Right forelimb (tissue), 1 donor: ENCODE measurements at regions not wholly inside any gene's neighbourhood (a gene's known extent, or its start where the extent isn't known, plus 50 kb on each side); places are given as distances from the start of the nearest gene placed in this dataset.

Source experiments
- DNase-seq: peaks from one replicate; pipeline ENCODE4 v3.0.0-alpha.2; 2018

- no peak for DNase-seq
Observed at GRCh38 chr2:23073671-23074070, 311.3 kb upstream of the KLHL29 start.

DNA sequence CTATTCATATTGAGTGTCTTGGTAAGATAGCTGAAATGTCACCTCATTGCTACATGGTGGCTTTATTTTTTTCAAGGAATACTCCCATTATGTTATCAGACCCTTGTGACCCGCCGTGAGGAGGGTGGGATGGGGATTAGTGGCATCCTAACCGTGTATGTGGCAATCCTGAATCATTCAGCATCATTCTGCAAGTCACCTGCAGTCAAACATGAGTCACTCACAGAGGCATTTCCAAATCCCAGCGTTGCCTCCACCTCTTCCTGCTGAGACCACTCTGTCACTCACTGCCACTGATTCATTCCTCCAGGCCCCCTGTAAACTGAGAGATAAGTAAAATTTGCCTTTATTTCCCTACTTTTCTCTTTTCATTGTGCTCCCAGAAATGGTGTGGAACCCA lies 307.4 kb upstream of the KLHL29 start:
- DNase-seq = no peak

GRCh38 chr2:23078784-23079434 lies 306.1 kb upstream of the KLHL29 start:
- DNase-seq = no peak

DNA sequence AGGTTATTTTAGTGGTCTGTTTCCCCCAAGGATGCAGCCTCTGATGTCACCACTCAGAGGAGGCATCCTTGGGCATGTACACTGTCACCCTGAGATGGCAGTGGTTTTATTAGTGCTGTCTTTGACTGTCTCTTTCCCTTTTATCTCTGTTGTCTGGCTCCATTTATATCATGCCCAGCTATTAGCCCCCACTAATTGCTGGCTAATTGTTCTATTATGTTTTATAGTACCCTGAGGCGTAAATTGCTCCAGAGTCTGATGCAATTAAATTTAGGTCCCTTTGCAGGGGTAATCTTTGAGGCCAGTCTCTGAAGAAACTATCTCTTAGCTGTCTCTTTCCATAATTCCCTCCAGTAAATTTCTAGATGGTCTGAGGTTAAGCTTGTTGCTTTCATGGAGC lies 301.0 kb upstream of the KLHL29 start:
- DNase-seq = no peak

GRCh38 chr2:23091019-23091418 lies 294.0 kb upstream of the KLHL29 start:
- DNase-seq = no peak

- DNase-seq = no peak
Observed at GRCh38 chr2:23091900-23092299, 293.1 kb upstream of the KLHL29 start.

DNA sequence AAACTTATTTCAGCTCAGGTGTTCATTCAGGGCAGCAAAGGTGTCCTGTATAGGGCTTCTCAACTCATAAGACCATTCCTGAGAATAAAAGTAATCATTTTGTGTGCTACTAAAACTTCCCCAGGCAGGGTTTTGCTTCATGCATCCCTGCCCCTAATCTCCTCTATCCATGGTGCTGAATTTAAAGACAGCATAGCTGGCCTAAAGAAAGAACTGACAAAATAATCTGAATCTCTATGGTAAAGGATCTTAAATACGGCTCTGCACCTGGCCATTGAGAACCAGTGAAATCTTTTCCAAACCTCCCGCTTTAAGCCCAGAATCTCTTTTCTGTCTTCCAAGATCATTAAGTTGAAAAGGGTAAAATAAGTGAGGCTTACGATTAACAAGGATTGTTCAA lies 292.1 kb upstream of the KLHL29 start:
- no peak for DNase-seq

GRCh38 chr2:23093513-23093912 lies 291.5 kb upstream of the KLHL29 start:
- DNase-seq = no peak

GRCh38 chr2:23096906-23097602 lies 287.9 kb upstream of the KLHL29 start:
- no peak for DNase-seq

DNA sequence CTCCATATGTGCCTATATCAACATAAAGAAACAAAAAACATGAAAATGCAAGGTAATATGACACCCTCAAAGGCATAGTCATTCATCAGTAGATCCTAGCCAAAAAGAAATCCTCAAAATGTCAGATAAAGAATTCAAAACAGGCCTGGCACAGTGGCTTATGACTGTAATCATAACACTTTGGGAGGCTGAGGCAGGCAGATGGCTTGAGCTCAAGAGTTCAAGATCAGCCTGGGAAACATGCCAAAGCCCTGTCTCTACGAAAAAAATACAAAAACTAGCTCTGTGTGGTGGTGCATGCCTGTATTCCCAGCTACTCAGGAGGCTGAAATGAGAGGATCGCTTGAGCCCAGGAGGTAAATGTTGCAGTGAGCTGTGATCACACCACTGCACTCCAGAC lies 284.6 kb upstream of the KLHL29 start:
- no peak for DNase-seq

- DNase-seq = no peak
Observed at GRCh38 chr2:23106242-23106785, 278.7 kb upstream of the KLHL29 start.

- DNase-seq = no peak
Observed at GRCh38 chr2:23107327-23107941, 277.5 kb upstream of the KLHL29 start.

DNA sequence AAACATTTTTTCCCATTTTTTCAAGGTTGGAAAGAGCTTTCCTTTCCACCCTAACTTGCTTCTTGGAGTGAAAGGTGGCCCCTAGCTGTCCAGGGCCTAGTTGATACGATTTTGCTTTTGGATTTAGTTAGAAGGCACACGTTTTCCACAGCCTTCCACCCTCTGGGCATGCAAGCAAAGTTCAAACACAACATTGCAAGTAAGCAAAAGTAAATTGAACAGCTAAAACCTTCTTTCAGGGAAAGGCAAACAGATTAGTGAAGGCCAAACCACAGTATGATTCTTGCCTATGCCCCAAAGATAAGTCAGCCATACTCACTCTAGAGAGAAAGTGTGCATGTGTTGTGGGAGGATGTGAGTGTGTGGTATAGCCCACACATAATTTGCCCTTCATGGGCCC lies 273.7 kb upstream of the KLHL29 start:
- DNase-seq = no peak

- no peak for DNase-seq
Observed at GRCh38 chr2:23112517-23112916, 272.5 kb upstream of the KLHL29 start.

GRCh38 chr2:23114299-23114698 lies 270.7 kb upstream of the KLHL29 start:
- DNase-seq = no peak

GRCh38 chr2:23118313-23118712 lies 266.7 kb upstream of the KLHL29 start:
- DNase-seq = no peak

DNA sequence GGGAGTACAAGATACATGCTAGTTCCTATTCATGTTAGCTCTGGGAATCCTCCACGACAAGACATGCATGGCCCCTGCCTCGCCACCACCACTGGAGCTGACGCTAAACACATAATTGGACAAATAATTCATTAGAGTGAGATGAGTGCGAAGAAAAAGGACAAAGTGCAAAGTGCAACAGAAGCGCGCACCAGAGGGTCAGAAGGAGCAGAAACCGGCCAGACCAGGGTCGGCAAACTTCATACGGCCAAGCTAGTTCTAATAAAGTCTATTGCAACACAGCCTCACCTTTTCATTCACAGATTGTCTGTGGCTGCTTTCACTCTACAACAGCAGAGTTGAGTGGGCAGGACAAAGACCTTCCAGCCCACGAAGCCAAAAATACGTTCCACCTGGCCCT lies 266.1 kb upstream of the KLHL29 start:
- no peak for DNase-seq

- DNase-seq = no peak
Observed at GRCh38 chr2:23120161-23120560, 264.8 kb upstream of the KLHL29 start.

DNA sequence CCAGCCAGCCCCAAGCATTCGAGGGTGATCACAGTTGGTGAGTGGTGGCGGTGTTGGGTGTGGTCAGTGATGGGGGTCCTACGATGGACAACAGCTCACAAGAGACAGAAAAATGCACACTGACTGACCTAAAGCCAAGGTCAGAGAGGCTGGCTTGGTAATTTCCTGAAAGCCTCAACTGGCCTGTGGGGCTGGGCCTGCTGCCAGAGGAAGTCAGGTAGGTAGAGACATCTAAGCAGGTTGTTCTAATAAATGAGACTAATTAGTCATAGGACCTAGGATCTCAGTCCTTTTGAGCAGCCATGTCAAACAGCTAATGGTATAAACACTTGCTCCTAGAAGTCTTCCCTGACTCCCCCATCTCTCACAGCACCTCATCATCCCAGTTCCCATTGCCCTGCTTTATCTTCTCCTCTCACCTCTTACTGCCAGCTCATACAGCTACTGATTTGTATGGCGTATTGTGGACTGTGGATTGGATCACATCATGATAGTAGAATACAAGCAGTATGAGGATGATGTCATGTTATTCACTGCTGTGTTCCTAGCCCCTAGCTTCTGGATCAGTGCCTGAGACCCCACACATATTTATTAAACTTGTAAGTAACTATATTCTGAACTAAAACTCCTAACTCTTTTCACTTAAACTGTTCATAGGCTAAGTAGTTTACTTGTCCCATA lies 262.9 kb upstream of the KLHL29 start:
- no peak for DNase-seq

GRCh38 chr2:23122681-23123215 lies 262.2 kb upstream of the KLHL29 start:
- DNase-seq = no peak

DNA sequence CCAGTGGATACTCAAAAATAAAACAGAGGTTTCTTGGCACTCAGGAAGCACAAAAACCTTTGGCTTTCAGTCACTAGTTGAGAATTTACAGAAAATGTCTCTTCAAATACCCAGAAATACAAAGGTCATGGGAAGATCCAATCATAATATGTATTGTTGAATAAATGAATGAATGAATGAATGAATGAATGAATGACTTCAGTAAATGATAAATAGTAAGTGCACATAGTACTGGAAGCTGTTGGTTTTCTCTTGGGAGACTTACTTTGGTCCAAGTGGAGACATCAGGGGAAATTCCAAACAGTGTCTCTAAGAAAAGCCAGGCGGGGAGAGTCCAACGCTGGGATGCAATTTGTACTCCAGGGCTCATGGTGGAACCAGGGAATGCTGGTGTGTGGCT lies 261.3 kb upstream of the KLHL29 start:
- no peak for DNase-seq

DNA sequence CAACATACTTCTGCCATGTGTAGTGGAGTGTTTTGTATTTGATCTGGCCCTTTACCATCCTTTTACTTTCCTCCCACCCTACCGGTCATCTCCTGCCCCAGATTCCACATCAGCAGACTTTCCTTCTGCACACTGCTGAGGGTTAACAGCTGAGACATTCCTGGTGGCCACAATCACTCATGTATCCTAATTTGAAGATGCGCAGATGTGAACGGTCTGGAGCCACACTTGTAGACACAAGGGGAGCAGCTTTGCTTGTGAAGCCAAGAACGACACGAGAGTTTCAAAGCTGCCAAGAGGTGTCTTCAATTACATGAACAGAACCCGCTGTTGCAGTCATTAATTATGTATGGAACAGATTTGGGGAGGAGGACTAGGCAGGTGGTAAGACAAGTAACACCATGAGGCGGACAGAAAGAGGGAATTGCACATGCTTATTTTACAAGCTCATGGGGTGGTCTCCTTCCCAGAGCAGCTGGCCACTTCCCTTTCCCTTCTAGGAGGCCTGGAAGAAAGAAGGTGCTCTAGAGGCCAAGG lies 260.7 kb upstream of the KLHL29 start:
- no peak for DNase-seq

DNA sequence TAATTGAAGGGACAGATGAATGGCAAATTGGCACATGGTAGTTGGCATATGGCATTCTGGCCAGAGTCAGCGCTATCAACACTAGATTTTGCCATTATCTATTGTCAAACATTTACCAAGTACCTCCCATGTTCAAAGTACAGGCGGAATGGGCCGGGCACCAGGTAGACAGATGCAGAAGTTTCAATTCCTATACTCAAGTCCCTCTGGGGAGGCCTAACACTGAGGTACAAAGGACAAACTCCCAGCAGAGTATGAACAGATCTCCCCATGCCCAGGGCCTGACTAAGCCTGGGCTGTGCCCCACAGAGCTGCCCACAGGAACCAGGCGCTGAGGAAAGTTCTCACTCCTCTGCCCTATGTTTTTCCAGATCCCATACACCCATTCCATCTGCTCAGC lies 257.5 kb upstream of the KLHL29 start:
- no peak for DNase-seq
